Esophagus squamous epithelium (tissue), 5 donors: ENCODE measurements at regions not wholly inside any gene's neighbourhood (a gene's known extent, or its start where the extent isn't known, plus 50 kb on each side); places are given as distances from the start of the nearest gene placed in this dataset.

ENCODE experiments used
- DNase-seq: peaks from one replicate; lab custom pipeline; 2025; lab: John Stamatoyannopoulos, UW
- H3K27ac ChIP-seq, 4 donors: fragments of 200-600 bp; sonication (generic); one replicate each; pipeline ENCODE4 v1.5.1; 2016 to 2019; ENCODE audit warnings: mild to moderate bottlenecking in 1 of 4
- H3K27me3 ChIP-seq, 4 donors: fragments of 200-600 bp; sonication (generic); 1 replicate in 3 of 4; 2 replicates in 1 of 4; pipeline versions ENCODE4 v1.5.1 to v1.6.0; 2017 to 2021; ENCODE audit warnings: antibody characterized with exemption in 1 of 4
- H3K36me3 ChIP-seq, 3 donors: fragments of 200-600 bp; sonication (generic); one replicate each; pipeline ENCODE4 v1.5.1; 2016 to 2019
- H3K4me1 ChIP-seq, 3 donors: fragments of 200-600 bp; sonication (generic); one replicate each; pipeline ENCODE4 v1.5.1; 2017 to 2019
- H3K4me3 ChIP-seq, 4 donors: fragments of 200-600 bp; sonication (generic); 1 replicate in 3 of 4; 2 replicates in 1 of 4; pipeline ENCODE4 v1.5.1; 2016 to 2019; ENCODE audit warnings: mild to moderate bottlenecking in 2 of 4, moderate library complexity in 1 of 4
- H3K9me3 ChIP-seq, 3 donors: fragments of 200-600 bp; sonication (generic); one replicate each; pipeline ENCODE4 v1.5.1; 2016 to 2019
- CTCF ChIP-seq, 6 experiments: fragments of 450-650 bp in 4 of 6; fragments of 200-600 bp in 2 of 6; sonication (generic) in 2 of 6; IDR thresholded peaks; one replicate each; pipeline ENCODE4 v1.5.1; 2016 to 2019; ENCODE audit warnings: antibody characterized with exemption in 6 of 6, mild to moderate bottlenecking in 4 of 6, moderate library complexity in 4 of 6
- POLR2A ChIP-seq, 4 donors: fragments of 450-650 bp; IDR thresholded peaks; one replicate each; pipeline ENCODE4 v1.6.1; 2017; ENCODE audit warnings: antibody characterized with exemption in 4 of 4, mild to moderate bottlenecking in 4 of 4, moderate library complexity in 3 of 4
- WGBS, 2 donors: methylation state at CpG; one replicate each; pipeline ENCODE4 v1.1.5; 2018; 5-methylcytosine and 5-hydroxymethylcytosine counted together
- intact Hi-C: fragments of 100-400 bp; cut with DNase I; formaldehyde crosslinking; loops from one replicate; pipeline ENCODE4 v1.15.0; 2022
- donor health status: DM: yes; HTN: yes; CAD: no.

- TF ChIP-seq POLR2A (IDR thresholded peaks at IDR 0.05) = no peak
- H3K36me3 ChIP-seq = no peaks in the 10 kb centered on the region
- WGBS, 2 donors = 81 to 97% methylated on average over 3 of the region's 3 CpGs
- no peak overlapping the region for H3K4me3 ChIP-seq
- intact Hi-C loops = no loop called here
- H3K4me1 ChIP-seq = no peaks in the 10 kb centered on the region
- no peak for DNase-seq
- H3K27me3 ChIP-seq = peaks cover 0 to 4% (median 0%) of the 10 kb centered on the region in 4 donors
- no peak overlapping the region for H3K27ac ChIP-seq
- no peaks in the 10 kb centered on the region for H3K9me3 ChIP-seq
These were observed 258.5 kb upstream of the PROK2 start for GRCh38 chr3:72043204-72044133.

GRCh38 chr3:72042397-72043203, 257.7 kb upstream of the PROK2 start:
- no peaks in the 10 kb centered on the region for H3K4me1 ChIP-seq
- DNase-seq = no peak
- peaks cover 0 to 4% (median 0%) of the 10 kb centered on the region in 4 donors for H3K27me3 ChIP-seq
- no peak overlapping the region for H3K4me3 ChIP-seq
- H3K9me3 ChIP-seq = no peaks in the 10 kb centered on the region
- intact Hi-C loops = no loop called here
- 64 to 79% methylated on average over 7 of the region's 7 CpGs for WGBS, 2 donors
- no peak overlapping the region for H3K27ac ChIP-seq
- no peak for TF ChIP-seq POLR2A (IDR thresholded peaks at IDR 0.05)
- no peak for TF ChIP-seq CTCF (IDR thresholded peaks at IDR 0.05)
- no peaks in the 10 kb centered on the region for H3K36me3 ChIP-seq

- Histone ChIP-seq H3K4me1 (no peaks in the 10 kb centered on the region), H3K27ac (no peak overlapping the region), H3K9me3 (no peaks in the 10 kb centered on the region), H3K27me3 (peaks cover 0 to 4% (median 0%) of the 10 kb centered on the region in 4 donors), H3K36me3 (no peaks in the 10 kb centered on the region), H3K4me3 (no peak overlapping the region)
- intact Hi-C loops = no loop called here
- TF ChIP-seq POLR2A (IDR thresholded peaks at IDR 0.05) (no peak), CTCF (IDR thresholded peaks at IDR 0.05) (no peak)
- DNase-seq = no peak
- WGBS, 2 donors = 45% methylated on average over 2 of the region's 3 CpGs; no CpG with 5 or more reads in 1 of the 2 donors
These were observed 256.6 kb upstream of the PROK2 start for GRCh38 chr3:72041511-72041910.

GRCh38 chr3:72041076-72041475, 256.1 kb upstream of the PROK2 start:
- TF ChIP-seq POLR2A (IDR thresholded peaks at IDR 0.05) = no peak
- TF ChIP-seq CTCF (IDR thresholded peaks at IDR 0.05) = no peak
- H3K36me3 ChIP-seq = no peaks in the 10 kb centered on the region
- peaks cover 0 to 4% (median 0%) of the 10 kb centered on the region in 4 donors for H3K27me3 ChIP-seq
- no peak overlapping the region for H3K27ac ChIP-seq
- no peaks in the 10 kb centered on the region for H3K9me3 ChIP-seq
- intact Hi-C loops = no loop called here
- no peak overlapping the region for H3K4me3 ChIP-seq
- H3K4me1 ChIP-seq = no peaks in the 10 kb centered on the region
- 63 to 66% methylated on average over 4 of the region's 4 CpGs for WGBS, 2 donors
- no peak for DNase-seq

GRCh38 chr3:72039677-72040076, 254.7 kb upstream of the PROK2 start:
- no peak for TF ChIP-seq CTCF (IDR thresholded peaks at IDR 0.05)
- no peak for TF ChIP-seq POLR2A (IDR thresholded peaks at IDR 0.05)
- Histone ChIP-seq H3K27ac (no peak overlapping the region), H3K9me3 (no peaks in the 10 kb centered on the region), H3K36me3 (no peaks in the 10 kb centered on the region), H3K4me3 (no peak overlapping the region), H3K4me1 (no peaks in the 10 kb centered on the region), H3K27me3 (peaks cover 0 to 4% (median 0%) of the 10 kb centered on the region in 4 donors)
- intact Hi-C loops = no loop called here
- no peak for DNase-seq
- WGBS, 2 donors = 81 to 93% methylated on average over 6 of the region's 6 CpGs
